GM12875 (cell line): ENCODE measurements at regions not wholly inside any gene's neighbourhood (a gene's known extent, or its start where the extent isn't known, plus 50 kb on each side); places are given as distances from the start of the nearest gene placed in this dataset.
"Not testable (repeated sequence)": the region's sequence is repeated elsewhere in the genome, so short reads cannot be mapped to it uniquely, and the experiment has no call there.

ENCODE experiments used
- H3K4me3 ChIP-seq: one replicate; pipeline ENCODE4 v1.5.1; 2011; ENCODE audit warnings: low read depth, low read length, control low read depth
- CTCF ChIP-seq: IDR thresholded peaks from 2 replicates; pipeline ENCODE4 v1.5.1; 2011; ENCODE audit warnings: low read depth, mild to moderate bottlenecking, control low read depth, inconsistent platforms, low read length, moderate library complexity, borderline replicate concordance; ENCODE audit not compliant: insufficient read depth

GRCh38 chr5:57878301-57878722 lies 395.7 kb upstream of the ACTBL2 start:
- TF ChIP-seq CTCF, result no peak
- H3K4me3 ChIP-seq, result no peak overlapping the region

DNA sequence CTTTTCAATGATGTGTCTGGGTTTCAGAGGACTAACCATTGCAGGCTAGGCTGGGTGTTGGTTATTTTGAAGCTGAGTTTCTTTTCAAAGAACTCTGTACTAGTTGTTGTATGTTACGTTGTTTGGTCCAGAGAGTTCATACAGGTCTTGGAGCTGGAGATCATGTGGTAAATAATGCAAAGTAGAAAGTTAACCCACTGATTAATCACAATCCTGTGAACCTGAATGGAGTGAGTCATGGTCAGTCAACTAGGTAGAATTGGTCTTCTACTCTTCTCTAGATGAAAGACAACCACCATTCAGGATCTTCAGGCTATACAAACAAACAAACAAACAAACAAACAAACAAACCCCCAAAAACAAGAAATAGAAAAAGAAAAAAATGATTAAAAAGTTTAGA lies 388.9 kb upstream of the ACTBL2 start:
- no peak for TF ChIP-seq CTCF
- no peak overlapping the region for H3K4me3 ChIP-seq

DNA sequence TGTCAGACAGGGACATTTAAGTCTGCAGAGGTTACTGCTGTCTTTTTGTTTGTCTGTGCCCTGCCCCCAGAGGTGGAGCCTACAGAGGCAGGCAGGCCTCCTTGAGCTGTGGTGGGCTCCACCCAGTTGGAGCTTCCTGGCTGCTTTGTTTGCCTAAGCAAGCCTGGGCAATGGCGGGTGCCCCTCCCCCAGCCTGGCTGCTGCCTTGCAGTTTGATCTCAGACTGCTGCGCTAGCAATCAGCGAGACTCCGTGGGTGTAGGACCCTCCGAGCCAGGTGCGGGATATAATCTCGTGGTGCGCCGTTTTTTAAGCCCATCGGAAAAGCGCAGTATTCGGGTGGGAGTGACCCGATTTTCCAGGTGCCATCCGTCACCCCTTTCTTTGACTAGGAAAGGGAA lies 387.7 kb upstream of the ACTBL2 start:
- not testable (repeated sequence) for H3K4me3 ChIP-seq

DNA sequence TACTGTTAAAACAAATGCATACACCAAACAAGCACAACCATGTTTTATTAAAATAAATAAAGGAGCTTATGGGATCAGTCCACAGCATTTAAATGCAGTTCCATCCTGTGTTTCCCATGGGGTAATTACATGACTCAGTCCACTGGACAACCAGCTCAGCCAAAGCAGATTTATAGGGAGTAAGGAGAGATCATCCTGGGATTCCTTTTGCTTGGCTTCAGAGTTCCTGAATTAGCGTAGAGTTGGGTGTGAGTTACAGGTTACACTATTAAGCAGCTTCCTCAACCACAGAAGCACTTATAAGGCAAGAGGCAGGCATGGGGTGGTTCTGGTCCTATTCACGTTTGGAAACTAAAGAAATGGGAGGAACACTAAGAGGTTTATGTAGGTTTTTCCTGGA lies 381.1 kb upstream of the ACTBL2 start:
- no peak for TF ChIP-seq CTCF
- no peak overlapping the region for H3K4me3 ChIP-seq

GRCh38 chr5:57862942-57863341 lies 380.3 kb upstream of the ACTBL2 start:
- no peak for TF ChIP-seq CTCF

GRCh38 chr5:57862471-57862911 lies 379.9 kb upstream of the ACTBL2 start:
- no peak overlapping the region for H3K4me3 ChIP-seq
- no peak for TF ChIP-seq CTCF

More at GRCh38 chr5:57862942-57863341, 380.3 kb upstream of the ACTBL2 start:
- H3K4me3 ChIP-seq, result no peak overlapping the region

- no peak for TF ChIP-seq CTCF
- no peak overlapping the region for H3K4me3 ChIP-seq
These were observed 377.0 kb upstream of the ACTBL2 start for GRCh38 chr5:57859626-57860025.

- TF ChIP-seq CTCF, result no peak
- H3K4me3 ChIP-seq, result no peak overlapping the region
These were observed 376.3 kb upstream of the ACTBL2 start for GRCh38 chr5:57858905-57859304.
